PC-9 (cell line): ENCODE measurements at regions not wholly inside any gene's neighbourhood (a gene's known extent, or its start where the extent isn't known, plus 50 kb on each side); places are given as distances from the start of the nearest gene placed in this dataset.

Experiments used
- BruUV-seq: library from RNA; stranded (reverse); fragments of 400-500 nt; replicated peaks from 2 replicates; lab custom pipeline; 2021; lab: Mats Ljungman, UMichigan
- CTCF ChIA-PET: fragments of 300-600 bp; sonication (Branson Sonifier 250); formaldehyde crosslinking; loops from one replicate; lab custom pipeline; 2022; ENCODE audit warnings: antibody characterized with exemption; lab: Charles Lee
- POLR2A ChIA-PET: fragments of 300-600 bp; sonication (Branson Sonifier 250); formaldehyde crosslinking; loops from one replicate; lab custom pipeline; 2022; ENCODE audit warnings: antibody characterized with exemption; ENCODE audit not compliant: unreplicated experiment; lab: Charles Lee
- DNase-seq, 2 experiments: peaks; one replicate each; pipeline versions ENCODE4 v3.0.0 to v3.0.0-alpha.2; 2015 to 2022; ENCODE audit warnings: mixed read lengths in 1 of 2
- H2AFZ ChIP-seq: fragments of 200-600 bp; sonication (generic); 2 replicates; pipeline ENCODE4 v1.8.1; 2017; ENCODE audit warnings: antibody characterized with exemption
- H3F3A ChIP-seq: fragments of 200-600 bp; sonication (generic); 2 replicates; pipeline ENCODE4 v1.8.1; 2017; ENCODE audit warnings: antibody characterized with exemption, mild to moderate bottlenecking, low read depth; ENCODE audit not compliant: insufficient read depth
- H3K27ac ChIP-seq: fragments of 200-600 bp; sonication (generic); 2 replicates; pipeline ENCODE4 v1.6.1; 2016; ENCODE audit warnings: mixed run types
- H3K27me3 ChIP-seq: fragments of 200-600 bp; sonication (generic); 2 replicates; pipeline ENCODE4 v1.6.1; 2016; ENCODE audit warnings: low read depth, mixed run types; ENCODE audit not compliant: insufficient read depth
- H3K36me3 ChIP-seq: fragments of 200-600 bp; sonication (generic); 2 replicates; pipeline ENCODE4 v1.6.1; 2016; ENCODE audit warnings: low read depth, mixed run types
- H3K4me1 ChIP-seq: fragments of 200-600 bp; sonication (generic); replicated peaks from 2 replicates; pipeline ENCODE4 v1.6.1; 2016; ENCODE audit warnings: mixed run types; ENCODE audit not compliant: insufficient read depth
- H3K4me2 ChIP-seq: fragments of 200-600 bp; sonication (generic); 2 replicates; pipeline ENCODE4 v1.6.1; 2017; ENCODE audit warnings: mixed run types
- H3K4me3 ChIP-seq: fragments of 200-600 bp; sonication (generic); 2 replicates; pipeline ENCODE4 v1.6.1; 2016; ENCODE audit warnings: mixed run types
- H3K79me2 ChIP-seq: fragments of 200-600 bp; sonication (generic); 2 replicates; pipeline ENCODE4 v1.6.1; 2017; ENCODE audit warnings: low read depth, mixed run types
- H3K9me2 ChIP-seq: fragments of 200-600 bp; sonication (generic); 2 replicates; pipeline ENCODE4 v1.8.1; 2017; ENCODE audit warnings: mild to moderate bottlenecking; ENCODE audit not compliant: insufficient read depth
- H3K9me3 ChIP-seq: fragments of 200-600 bp; sonication (generic); 2 replicates; pipeline ENCODE4 v1.8.1; 2016; ENCODE audit warnings: low read depth; ENCODE audit not compliant: insufficient read depth
- H4K20me1 ChIP-seq: fragments of 200-600 bp; sonication (generic); 2 replicates; pipeline ENCODE4 v1.8.1; 2017; ENCODE audit not compliant: insufficient read depth
- EZH2 ChIP-seq: fragments of 200-600 bp; sonication (generic); IDR thresholded peaks from 2 replicates; pipeline ENCODE4 v1.8.0; 2017; ENCODE audit warnings: antibody characterized with exemption, low read depth
- intact Hi-C: fragments of 100-400 bp; cut with micrococcal nuclease; formaldehyde crosslinking; loops from one replicate; pipeline ENCODE4 v1.10.0; 2022; ENCODE audit not compliant: unreplicated experiment
- TF ChIP-seq, protein P1 (sequence below): fragments of 200-600 bp; sonication (generic); conservative IDR thresholded peaks from 2 replicates; pipeline ENCODE4 v1.6.1; 2017; ENCODE audit warnings: mixed run types, antibody characterized with exemption, mild to moderate bottlenecking, moderate library complexity

DNA sequence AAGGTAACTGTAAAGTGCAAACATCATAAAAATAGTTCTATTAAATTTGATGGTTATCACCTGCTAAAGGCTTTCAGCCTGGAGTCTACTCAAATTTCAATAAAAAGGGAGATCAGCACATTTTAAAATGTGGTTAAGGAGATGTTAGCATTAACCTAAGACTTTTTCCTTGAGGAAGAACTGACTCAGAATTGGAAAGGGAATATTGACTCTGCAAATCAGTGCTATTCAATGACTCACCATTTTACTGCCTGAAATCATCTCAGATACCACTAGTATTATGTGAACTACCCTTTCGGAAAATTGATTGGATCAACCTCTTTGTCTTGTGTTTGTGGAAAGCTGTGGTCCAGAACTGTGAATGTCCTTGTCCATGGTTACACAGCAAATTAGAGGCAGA lies 113.3 kb downstream of the ADRB2 start:
- H3K36me3 ChIP-seq, result no peaks in the 10 kb centered on the region
- 0 out of 2 replicates have a peak overlapping the region, but pooled peaks have one; percentile 14 for H3K4me2 ChIP-seq
- intact Hi-C loops, result no loop called here
- no peaks in the 10 kb centered on the region for H3K9me2 ChIP-seq
- 0 out of 2 replicates have a peak, but pooled peaks cover 3% of the 10 kb centered on the region for H3K9me3 ChIP-seq
- H4K20me1 ChIP-seq, result no peaks in the 10 kb centered on the region
- peaks cover 21% of the 10 kb centered on the region for H3F3A ChIP-seq
- no peak for TF ChIP-seq EZH2
- TF ChIP-seq, protein P1, sequence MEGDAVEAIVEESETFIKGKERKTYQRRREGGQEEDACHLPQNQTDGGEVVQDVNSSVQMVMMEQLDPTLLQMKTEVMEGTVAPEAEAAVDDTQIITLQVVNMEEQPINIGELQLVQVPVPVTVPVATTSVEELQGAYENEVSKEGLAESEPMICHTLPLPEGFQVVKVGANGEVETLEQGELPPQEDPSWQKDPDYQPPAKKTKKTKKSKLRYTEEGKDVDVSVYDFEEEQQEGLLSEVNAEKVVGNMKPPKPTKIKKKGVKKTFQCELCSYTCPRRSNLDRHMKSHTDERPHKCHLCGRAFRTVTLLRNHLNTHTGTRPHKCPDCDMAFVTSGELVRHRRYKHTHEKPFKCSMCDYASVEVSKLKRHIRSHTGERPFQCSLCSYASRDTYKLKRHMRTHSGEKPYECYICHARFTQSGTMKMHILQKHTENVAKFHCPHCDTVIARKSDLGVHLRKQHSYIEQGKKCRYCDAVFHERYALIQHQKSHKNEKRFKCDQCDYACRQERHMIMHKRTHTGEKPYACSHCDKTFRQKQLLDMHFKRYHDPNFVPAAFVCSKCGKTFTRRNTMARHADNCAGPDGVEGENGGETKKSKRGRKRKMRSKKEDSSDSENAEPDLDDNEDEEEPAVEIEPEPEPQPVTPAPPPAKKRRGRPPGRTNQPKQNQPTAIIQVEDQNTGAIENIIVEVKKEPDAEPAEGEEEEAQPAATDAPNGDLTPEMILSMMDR, result no peak
- H3K4me3 ChIP-seq, result no peak overlapping the region
- DNase-seq, result peak in 1 of 2 experiments; percentile 93
- H3K27me3 ChIP-seq, result no peaks in the 10 kb centered on the region
- peak overlapping the region; percentile 54 for H3K27ac ChIP-seq
- no peak overlapping the region for H2AFZ ChIP-seq
- BruUV-seq, result no TSS peak
- H3K79me2 ChIP-seq, result no peaks in the 10 kb centered on the region
- ChIA-PET POLR2A (no interaction called here), CTCF (no interaction called here)
- peaks cover 16% of the 10 kb centered on the region for H3K4me1 ChIP-seq

DNA sequence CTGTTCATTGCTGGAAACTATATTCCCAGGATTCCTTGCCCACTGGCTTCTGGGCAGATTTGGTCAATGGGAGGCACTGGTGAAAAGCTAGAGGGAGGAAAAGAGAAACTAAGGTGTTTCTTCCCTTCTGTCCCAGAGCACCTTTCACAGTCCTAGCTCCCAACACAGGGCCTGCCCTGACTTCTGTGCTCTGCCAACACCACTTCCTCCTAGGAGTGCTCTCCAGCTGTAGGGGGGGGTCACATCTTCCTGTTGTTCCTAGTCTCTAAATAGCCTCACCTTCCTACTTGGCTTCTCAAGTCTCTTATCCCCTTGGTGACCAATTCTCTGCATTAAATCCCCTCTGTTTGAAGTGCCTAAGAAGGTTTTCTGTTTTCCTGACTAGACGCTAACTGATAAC lies 115.4 kb downstream of the ADRB2 start:
- 0 out of 2 replicates have a peak, but pooled peaks cover 3% of the 10 kb centered on the region for H3K9me3 ChIP-seq
- TF ChIP-seq EZH2, result no peak
- peaks cover 16% of the 10 kb centered on the region for H3K4me1 ChIP-seq
- no peaks in the 10 kb centered on the region for H3K27me3 ChIP-seq
- H3K9me2 ChIP-seq, result no peaks in the 10 kb centered on the region
- H3K4me2 ChIP-seq, result no peak overlapping the region
- no peak overlapping the region for H3K4me3 ChIP-seq
- H3K36me3 ChIP-seq, result no peaks in the 10 kb centered on the region
- H3K27ac ChIP-seq, result no peak overlapping the region
- no peaks in the 10 kb centered on the region for H4K20me1 ChIP-seq
- H2AFZ ChIP-seq, result no peak overlapping the region
- H3K79me2 ChIP-seq, result no peaks in the 10 kb centered on the region
- ChIA-PET CTCF (no interaction called here), POLR2A (no interaction called here)
- peaks cover 21% of the 10 kb centered on the region for H3F3A ChIP-seq
- no TSS peak for BruUV-seq
- intact Hi-C loops, result no loop called here
- no peak for DNase-seq

DNA sequence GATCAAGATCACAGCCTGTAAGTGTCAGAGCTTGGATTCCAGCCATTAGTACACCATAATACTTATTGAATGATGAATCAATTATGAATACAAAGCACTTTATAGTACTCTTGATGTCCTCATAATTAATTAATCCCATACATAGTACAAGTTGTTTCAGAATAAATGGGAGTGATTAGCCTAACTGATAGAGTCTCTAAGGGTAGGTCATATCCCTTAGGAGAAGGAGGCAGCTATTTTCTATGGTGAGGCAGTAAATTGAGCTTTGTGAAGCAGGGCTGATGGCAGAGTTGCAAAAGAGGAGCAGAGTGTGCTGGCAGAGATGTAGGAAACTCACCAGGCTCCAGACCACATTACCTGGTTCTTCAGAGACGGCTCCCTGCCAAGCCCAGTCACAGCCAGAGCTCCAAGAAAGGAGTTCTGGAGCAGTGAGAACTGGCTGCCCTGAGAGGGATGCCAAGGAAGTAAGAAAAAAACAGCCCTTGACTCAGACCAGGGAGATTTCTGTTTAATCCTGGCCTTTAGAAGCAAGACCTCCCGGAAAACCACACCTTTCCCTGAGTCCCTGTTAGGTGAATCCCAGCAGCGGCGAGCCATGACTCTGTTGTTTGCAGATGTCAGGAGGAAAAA lies 112.9 kb downstream of the SH3TC2 start:
- no peaks in the 10 kb centered on the region for H3K36me3 ChIP-seq
- no peaks in the 10 kb centered on the region for H3K9me3 ChIP-seq
- H3K9me2 ChIP-seq, result no peaks in the 10 kb centered on the region
- intact Hi-C loops, result no loop called here
- ChIA-PET POLR2A (interaction anchor here (0.6 kb wide), 1 partner anchor 15 kb away, joined by 26 read pairs; no protein-coding TSS in a partner anchor), CTCF (interaction anchor here (0.6 kb wide), 1 partner anchor 190 kb away, joined by 3 read pairs; no protein-coding TSS in a partner anchor)
- no peaks in the 10 kb centered on the region for H3F3A ChIP-seq
- no peaks in the 10 kb centered on the region for H3K79me2 ChIP-seq
- DNase-seq, result no peak
- no peaks in the 10 kb centered on the region for H3K27me3 ChIP-seq
- H4K20me1 ChIP-seq, result no peaks in the 10 kb centered on the region
- no peaks in the 10 kb centered on the region for H3K4me1 ChIP-seq
- no TSS peak for BruUV-seq
- no peak overlapping the region for H3K4me3 ChIP-seq
- H3K4me2 ChIP-seq, result no peak overlapping the region
- TF ChIP-seq EZH2, result no peak
- TF ChIP-seq, protein P1, result no peak
- H3K27ac ChIP-seq, result no peak overlapping the region
- no peak overlapping the region for H2AFZ ChIP-seq
